Fibroblast of mammary gland (primary cell): ENCODE measurements at regions not wholly inside any gene's neighbourhood (a gene's known extent, or its start where the extent isn't known, plus 50 kb on each side); places are given as distances from the start of the nearest gene placed in this dataset.
"Not testable (repeated sequence)": the region's sequence is repeated elsewhere in the genome, so short reads cannot be mapped to it uniquely, and the experiment has no call there.

Experiments
- DNase-seq: peaks from one replicate; pipeline ENCODE4 v3.0.0-alpha.2; 2010; ENCODE audit warnings: low read depth
- H3K4me3 ChIP-seq: 2 replicates; pipeline ENCODE4 v1.5.1; 2011; ENCODE audit warnings: low read depth, mild to moderate bottlenecking, low read length, moderate library complexity; ENCODE audit not compliant: control insufficient read depth
- TF ChIP-seq, protein P1 (sequence below): conservative IDR thresholded peaks from 2 replicates; pipeline ENCODE4 v1.5.1; 2011; ENCODE audit warnings: low read depth, low read length, inconsistent platforms; ENCODE audit not compliant: control insufficient read depth, insufficient read depth

DNA sequence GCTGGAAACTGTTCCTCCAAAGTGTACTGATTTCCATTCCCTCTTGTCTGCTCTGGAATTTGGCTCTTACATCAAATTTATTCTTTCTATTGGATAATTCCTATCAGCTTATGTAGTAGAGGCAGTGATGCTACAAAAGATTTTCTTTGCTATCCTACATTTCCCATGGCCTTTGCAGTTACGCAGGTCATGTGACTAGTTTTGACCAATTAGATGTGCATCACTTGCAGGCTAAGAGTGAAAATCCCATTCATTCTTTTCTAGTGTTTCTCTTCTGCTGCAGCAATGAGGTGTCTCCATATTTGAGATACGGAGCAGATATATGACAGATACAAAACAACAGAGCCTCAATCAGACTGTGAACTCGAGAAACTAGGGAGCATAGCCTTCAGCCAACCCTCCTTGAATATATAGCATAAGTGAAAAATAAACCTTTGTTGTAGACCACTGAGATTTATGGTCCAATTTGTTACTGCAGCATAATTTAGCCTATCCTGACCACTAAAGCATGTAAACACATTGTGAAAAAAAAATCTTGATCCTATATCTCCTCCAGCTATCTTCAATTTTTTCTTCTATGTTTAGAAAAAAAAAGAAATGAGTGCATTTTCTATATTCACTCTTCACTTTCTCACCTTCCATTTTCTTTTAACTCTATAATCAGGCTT, 102.0 kb downstream of the HNMT start:
- TF ChIP-seq, protein P1, sequence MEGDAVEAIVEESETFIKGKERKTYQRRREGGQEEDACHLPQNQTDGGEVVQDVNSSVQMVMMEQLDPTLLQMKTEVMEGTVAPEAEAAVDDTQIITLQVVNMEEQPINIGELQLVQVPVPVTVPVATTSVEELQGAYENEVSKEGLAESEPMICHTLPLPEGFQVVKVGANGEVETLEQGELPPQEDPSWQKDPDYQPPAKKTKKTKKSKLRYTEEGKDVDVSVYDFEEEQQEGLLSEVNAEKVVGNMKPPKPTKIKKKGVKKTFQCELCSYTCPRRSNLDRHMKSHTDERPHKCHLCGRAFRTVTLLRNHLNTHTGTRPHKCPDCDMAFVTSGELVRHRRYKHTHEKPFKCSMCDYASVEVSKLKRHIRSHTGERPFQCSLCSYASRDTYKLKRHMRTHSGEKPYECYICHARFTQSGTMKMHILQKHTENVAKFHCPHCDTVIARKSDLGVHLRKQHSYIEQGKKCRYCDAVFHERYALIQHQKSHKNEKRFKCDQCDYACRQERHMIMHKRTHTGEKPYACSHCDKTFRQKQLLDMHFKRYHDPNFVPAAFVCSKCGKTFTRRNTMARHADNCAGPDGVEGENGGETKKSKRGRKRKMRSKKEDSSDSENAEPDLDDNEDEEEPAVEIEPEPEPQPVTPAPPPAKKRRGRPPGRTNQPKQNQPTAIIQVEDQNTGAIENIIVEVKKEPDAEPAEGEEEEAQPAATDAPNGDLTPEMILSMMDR = no peak
- no peak for DNase-seq
- H3K4me3 ChIP-seq = no peak overlapping the region

DNA sequence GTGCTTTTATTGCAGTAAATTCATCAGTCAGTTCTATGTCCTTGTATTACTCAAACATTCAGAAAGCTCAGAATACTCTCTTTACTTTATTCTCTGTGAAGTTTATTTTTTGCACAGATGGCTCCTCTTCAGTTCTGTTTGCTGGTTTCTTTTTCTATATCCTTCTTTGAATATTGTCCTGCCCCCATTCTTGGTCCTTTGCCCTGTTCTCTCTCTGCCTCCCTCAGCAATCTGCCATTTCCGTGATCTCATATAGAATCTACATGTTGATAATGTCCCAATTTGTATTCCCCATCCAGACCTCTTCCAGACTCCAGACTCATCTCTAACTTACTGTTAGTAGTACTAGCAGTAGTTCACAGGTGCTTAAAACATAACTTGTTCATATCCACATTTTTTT, 102.6 kb downstream of the HNMT start:
- TF ChIP-seq, protein P1 = no peak

DNA sequence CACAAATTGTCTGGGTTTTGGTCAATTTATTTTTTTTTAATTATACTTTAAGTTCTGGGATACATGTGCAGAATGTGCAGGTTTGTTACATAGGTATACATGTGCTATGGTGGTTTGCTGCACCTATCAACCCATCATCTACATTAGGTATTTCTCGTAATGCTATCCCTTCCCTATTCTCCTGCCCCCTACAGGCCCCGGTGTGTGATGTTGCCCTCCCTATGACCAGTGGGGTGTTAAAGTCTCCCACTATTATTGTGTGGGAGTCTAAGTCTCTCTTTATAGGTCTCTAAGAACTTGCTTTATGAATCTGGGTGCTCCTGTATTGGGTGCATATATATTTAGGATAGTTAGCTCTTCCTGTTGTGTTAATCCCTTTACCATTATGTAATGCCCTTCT, 104.4 kb downstream of the HNMT start:
- DNase-seq, H3K4me3 ChIP-seq: not testable (repeated sequence)

More for the DNA sequence above, 102.6 kb downstream of the HNMT start:
- no peak for DNase-seq
- H3K4me3 ChIP-seq = no peak overlapping the region

DNA sequence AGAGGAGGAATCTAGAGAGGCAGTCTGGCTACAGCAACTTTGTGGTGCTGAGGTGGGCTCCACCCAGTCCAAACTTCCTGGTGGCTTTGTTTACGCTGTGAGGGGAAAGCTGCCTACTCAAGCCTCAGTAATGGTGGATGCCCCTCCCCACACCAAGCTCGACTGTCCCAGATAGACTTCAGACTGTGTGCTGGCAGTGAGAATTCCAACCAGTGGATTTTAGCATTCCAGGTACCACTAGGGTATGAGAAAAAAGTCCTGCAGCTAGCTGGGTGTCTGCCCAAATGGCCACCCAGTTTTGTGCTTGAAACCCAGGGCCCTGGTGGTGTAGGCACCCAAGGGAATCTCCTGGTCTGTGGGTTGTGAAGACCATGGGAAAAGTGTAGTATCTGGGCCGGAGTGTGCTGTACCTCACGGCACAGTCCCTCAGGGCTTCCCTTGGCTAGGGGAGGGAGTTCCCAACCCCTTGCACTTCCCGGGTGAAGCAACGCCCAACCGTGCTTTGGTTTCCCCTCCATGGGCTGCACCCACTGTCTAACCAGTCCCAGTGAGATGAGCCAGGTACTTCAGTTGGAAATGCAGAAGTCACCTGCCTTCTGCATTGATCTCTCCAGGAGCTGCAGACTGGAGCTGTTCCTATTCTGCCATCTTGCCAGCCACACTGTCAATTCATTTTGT, 106.9 kb downstream of the HNMT start:
- not testable (repeated sequence) for DNase-seq

DNA sequence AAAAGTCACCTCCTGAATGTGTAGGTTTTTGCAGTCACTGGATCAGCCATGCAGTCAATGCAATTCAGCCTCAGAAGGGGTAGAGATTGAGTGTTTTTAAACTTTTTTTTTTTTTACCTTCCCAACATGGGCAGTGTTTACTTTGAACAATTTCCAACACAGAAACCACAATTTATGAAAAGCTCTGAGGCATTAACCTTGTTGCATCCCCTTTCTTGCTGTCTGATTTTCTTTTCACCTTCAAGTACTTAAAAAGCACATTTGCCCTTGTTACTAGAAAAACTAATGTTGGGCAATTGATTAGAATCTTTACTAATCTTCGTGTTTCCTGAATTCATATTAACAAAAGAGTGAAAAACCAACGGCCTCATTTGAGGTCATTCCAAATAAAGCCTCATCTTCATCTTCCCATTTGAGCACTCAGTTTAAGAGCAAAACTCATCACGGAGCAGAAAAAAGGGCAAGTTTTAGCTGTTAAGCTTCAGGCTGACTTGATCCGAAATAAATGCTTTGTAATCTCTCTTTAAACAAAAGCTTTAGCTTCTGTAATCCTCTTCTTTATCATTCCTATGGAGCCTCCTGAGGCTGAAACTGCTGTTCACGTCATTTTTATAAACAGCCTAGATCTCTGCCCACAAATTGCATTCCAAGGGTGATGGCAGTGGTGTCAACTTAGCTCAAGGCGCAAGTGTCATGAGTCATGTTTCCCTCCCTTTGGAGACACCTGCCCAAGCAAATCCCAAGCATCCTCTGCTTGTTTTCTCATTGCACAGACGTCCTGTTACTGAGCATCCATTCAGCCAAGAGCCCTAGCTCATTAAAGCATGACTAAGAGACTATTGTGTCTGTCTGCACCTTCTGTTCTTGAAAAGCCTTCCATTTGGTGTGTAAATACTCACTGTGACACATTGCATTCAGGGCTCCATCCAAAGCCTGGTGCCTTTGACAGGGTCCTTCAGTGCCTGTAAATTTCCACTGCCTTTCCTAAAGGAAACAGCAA, 107.7 kb downstream of the HNMT start:
- no peak for DNase-seq
- TF ChIP-seq, protein P1 = no peak
- H3K4me3 ChIP-seq = no peak overlapping the region

More for the DNA sequence above, 106.9 kb downstream of the HNMT start:
- H3K4me3 ChIP-seq = not testable (repeated sequence)

DNA sequence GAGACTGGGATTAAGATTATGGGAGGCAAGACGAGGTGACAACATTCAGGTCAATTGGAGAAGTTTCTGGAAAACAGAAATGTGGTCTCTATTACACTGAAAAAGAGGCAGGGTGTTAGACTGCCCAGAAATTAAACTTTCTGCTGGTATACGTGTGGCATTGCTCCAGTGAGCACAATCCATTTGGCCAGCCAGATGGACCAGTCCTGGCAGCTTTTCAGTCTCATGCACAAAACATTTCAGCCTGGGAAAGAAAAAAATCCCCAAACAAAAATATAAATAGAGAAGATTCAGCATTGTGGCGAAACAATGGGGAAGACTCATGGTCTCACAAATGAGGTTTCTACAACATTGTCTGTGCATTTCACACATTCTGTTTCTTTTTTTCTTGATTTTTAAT, 113.9 kb downstream of the HNMT start:
- no peak for DNase-seq
- TF ChIP-seq, protein P1 = no peak
- H3K4me3 ChIP-seq = no peak overlapping the region

DNA sequence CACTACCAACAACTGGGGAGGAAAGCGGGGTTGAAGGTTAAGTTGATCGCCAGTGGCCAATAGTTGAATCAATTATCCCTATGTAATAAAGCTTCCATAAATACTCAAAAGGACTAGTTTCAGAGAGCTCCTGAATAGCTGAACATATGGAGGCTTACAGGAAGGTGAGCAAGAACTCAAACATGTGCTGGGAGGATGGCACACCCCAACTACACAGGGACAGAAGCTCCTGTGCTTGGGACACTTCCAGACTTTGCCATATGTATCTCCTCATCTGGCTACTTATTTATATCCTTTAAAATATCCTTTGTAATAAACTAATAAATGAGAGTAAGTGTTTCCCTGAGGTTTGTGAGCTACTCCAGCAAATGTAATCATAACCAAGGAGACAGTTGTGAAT, 115.7 kb downstream of the HNMT start:
- TF ChIP-seq, protein P1 = no peak
- no peak for DNase-seq
- H3K4me3 ChIP-seq = no peak overlapping the region
